HEK293T (cell line): ENCODE measurements at regions not wholly inside any gene's neighbourhood (a gene's known extent, or its start where the extent isn't known, plus 50 kb on each side); places are given as distances from the start of the nearest gene placed in this dataset.

ENCODE experiments used
- CTCF ChIA-PET: fragments of 350-600 bp; formaldehyde crosslinking; extraction: SDS; loops from one replicate; lab custom pipeline; 2021; ENCODE audit warnings: antibody characterized with exemption, inconsistent platforms; lab: Yijun Ruan, JAX
- POLR2A ChIA-PET: fragments of 350-600 bp; formaldehyde crosslinking; extraction: SDS; loops from one replicate; lab custom pipeline; 2020; ENCODE audit warnings: antibody characterized with exemption, inconsistent platforms; lab: Yijun Ruan, JAX
- DNase-seq: peaks from one replicate; pipeline ENCODE4 v3.0.0; 2012; ENCODE audit warnings: mixed read lengths; ENCODE audit errors: extremely low spot score
- ARNT ChIP-seq: fragments of 450-650 bp; IDR thresholded peaks from 2 replicates; pipeline ENCODE4 v1.6.1; 2017; ENCODE audit warnings: mild to moderate bottlenecking
- BHLHE40 ChIP-seq: fragments of 450-650 bp; IDR thresholded peaks from 2 replicates; pipeline ENCODE4 v1.6.1; 2016; ENCODE audit warnings: mild to moderate bottlenecking, moderate library complexity, borderline replicate concordance
- CTBP1 ChIP-seq: fragments of 450-650 bp; IDR thresholded peaks from 2 replicates; pipeline ENCODE4 v1.6.1; 2016; ENCODE audit warnings: borderline replicate concordance
- ELF4 ChIP-seq: fragments of 450-650 bp; IDR thresholded peaks from 2 replicates; pipeline ENCODE4 v1.6.1; 2017; ENCODE audit warnings: antibody characterized with exemption
- FOXA1 ChIP-seq: fragments of 450-650 bp; IDR thresholded peaks from 2 replicates; pipeline ENCODE4 v1.6.1; 2016; ENCODE audit warnings: mild to moderate bottlenecking
- FOXK2 ChIP-seq: fragments of 450-650 bp; IDR thresholded peaks from 2 replicates; pipeline ENCODE4 v1.6.1; 2016; ENCODE audit warnings: mild to moderate bottlenecking
- FOXM1 ChIP-seq: fragments of 450-650 bp; IDR thresholded peaks from 2 replicates; pipeline ENCODE4 v1.6.1; 2017; ENCODE audit warnings: mild to moderate bottlenecking, borderline replicate concordance
- HDGF ChIP-seq: fragments of 450-650 bp; IDR thresholded peaks from 2 replicates; pipeline ENCODE4 v1.6.1; 2017; ENCODE audit warnings: antibody characterized with exemption, borderline replicate concordance
- L3MBTL2 ChIP-seq: fragments of 450-650 bp; conservative IDR thresholded peaks from 2 replicates; pipeline ENCODE4 v1.6.1; 2016; ENCODE audit warnings: mild to moderate bottlenecking
- LEF1 ChIP-seq: fragments of 450-650 bp; IDR thresholded peaks from 2 replicates; pipeline ENCODE4 v1.6.1; 2017; ENCODE audit warnings: mild to moderate bottlenecking, borderline replicate concordance
- NFRKB ChIP-seq: fragments of 450-650 bp; IDR thresholded peaks from 2 replicates; pipeline ENCODE4 v1.6.1; 2016; ENCODE audit warnings: mild to moderate bottlenecking, moderate library complexity
- SP1 ChIP-seq: fragments of 450-650 bp; IDR thresholded peaks from 2 replicates; pipeline ENCODE4 v1.6.1; 2017
- SUZ12 ChIP-seq: fragments of 450-650 bp; IDR thresholded peaks from 2 replicates; pipeline ENCODE4 v1.6.1; 2016; ENCODE audit warnings: mild to moderate bottlenecking
- TARDBP ChIP-seq: fragments of 450-650 bp; IDR thresholded peaks from 2 replicates; pipeline ENCODE4 v1.6.1; 2016
- ZNF384 ChIP-seq: fragments of 450-650 bp; IDR thresholded peaks from 2 replicates; pipeline ENCODE4 v1.6.1; 2016
- TF ChIP-seq, protein P1 (sequence below): fragments of 450-650 bp; IDR thresholded peaks from 2 replicates; pipeline ENCODE4 v1.6.1; 2016

DNA sequence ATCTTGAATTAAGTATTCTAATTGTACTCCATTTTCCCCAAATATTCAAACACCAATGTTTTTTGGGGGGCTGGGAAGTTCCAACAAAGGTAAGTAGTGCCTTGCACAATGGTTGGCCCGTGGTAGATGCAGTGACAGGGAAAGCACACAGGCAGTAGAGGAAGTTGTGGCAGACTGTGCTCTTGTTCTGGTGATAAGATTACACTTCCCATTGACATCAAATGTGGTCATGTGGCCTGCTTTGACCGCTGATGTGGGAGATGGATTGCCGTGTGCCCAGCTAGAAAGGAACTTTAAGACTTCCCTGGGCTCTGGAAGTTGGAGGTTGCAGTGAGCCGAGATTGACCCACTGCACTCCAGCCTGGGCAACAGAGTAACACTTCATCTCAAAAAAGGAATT lies 223.8 kb downstream of the VRK1 start:
- no peak for DNase-seq
- ChIA-PET CTCF (no interaction called here), POLR2A (no interaction called here)
- TF ChIP-seq ARNT = no peak
- TF ChIP-seq BHLHE40 = no peak
- no peak for TF ChIP-seq FOXK2
- TF ChIP-seq SP1 = no peak
- no peak for TF ChIP-seq HDGF
- TF ChIP-seq, protein P1, sequence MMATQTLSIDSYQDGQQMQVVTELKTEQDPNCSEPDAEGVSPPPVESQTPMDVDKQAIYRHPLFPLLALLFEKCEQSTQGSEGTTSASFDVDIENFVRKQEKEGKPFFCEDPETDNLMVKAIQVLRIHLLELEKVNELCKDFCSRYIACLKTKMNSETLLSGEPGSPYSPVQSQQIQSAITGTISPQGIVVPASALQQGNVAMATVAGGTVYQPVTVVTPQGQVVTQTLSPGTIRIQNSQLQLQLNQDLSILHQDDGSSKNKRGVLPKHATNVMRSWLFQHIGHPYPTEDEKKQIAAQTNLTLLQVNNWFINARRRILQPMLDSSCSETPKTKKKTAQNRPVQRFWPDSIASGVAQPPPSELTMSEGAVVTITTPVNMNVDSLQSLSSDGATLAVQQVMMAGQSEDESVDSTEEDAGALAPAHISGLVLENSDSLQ = no peak
- TF ChIP-seq TARDBP = no peak
- TF ChIP-seq L3MBTL2 = no peak
- no peak for TF ChIP-seq FOXM1
- TF ChIP-seq SUZ12 = no peak
- TF ChIP-seq LEF1 = no peak
- TF ChIP-seq NFRKB = no peak
- no peak for TF ChIP-seq ZNF384
- TF ChIP-seq FOXA1 = no peak
- TF ChIP-seq ELF4 = no peak
- TF ChIP-seq CTBP1 = no peak

DNA sequence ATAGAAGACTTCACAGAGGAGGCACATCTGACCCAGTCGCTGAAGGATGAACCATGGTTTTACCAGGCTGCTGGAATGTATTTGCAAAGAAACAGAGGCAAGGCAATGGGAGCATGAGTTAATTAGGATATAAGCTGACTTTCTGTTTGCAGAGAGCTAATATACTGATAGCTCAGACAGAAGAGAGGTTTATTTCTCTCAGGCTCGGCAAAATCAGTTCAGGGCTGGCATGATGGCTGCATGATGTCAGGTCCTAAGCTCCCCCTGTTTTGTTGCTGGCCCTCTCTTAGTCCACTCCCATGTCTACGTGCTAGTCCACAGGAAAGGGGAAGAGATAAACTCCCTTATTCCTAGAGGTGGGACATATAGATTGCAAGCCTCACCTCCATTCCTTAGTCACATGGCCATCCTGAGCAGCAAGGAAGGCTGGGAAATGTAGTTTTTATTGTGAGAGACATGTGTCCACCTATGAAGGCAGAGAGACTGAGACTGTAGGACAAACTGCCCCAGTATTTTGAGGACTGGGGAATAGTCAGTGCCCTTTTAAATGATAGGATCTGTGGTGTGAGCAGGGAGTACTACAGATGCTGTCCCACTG lies 224.5 kb downstream of the VRK1 start:
- TF ChIP-seq CTBP1 (no peak), FOXA1 (no peak), L3MBTL2 (peak; percentile 42)
- ChIA-PET POLR2A (no interaction called here), CTCF (no interaction called here)
- DNase-seq = peak; percentile 25

DNA sequence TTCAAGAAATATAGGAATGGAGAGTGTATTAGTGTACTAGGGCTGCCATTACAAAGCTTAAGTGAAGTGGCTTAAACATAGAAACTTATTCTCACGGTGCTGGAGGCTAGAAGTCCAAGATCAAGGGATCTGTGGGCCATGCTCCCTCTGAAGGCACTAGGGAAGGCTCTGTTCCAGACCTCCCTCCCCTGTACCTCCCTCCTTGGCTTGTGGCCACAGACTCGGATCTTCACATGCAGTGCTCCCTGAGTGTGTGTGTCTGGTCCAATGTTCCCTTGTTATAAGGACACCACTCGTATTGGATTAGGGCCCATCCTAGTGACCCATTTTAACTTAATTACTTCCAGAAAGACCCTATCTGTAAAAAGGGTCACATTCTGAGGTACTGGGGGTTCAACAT lies 225.6 kb downstream of the VRK1 start:
- TF ChIP-seq L3MBTL2 (no peak), ELF4 (no peak), CTBP1 (no peak), ZNF384 (no peak), HDGF (no peak), FOXA1 (no peak)
- TF ChIP-seq, protein P1 = no peak
- ChIA-PET CTCF (no interaction called here), POLR2A (no interaction called here)
- DNase-seq = no peak

DNA sequence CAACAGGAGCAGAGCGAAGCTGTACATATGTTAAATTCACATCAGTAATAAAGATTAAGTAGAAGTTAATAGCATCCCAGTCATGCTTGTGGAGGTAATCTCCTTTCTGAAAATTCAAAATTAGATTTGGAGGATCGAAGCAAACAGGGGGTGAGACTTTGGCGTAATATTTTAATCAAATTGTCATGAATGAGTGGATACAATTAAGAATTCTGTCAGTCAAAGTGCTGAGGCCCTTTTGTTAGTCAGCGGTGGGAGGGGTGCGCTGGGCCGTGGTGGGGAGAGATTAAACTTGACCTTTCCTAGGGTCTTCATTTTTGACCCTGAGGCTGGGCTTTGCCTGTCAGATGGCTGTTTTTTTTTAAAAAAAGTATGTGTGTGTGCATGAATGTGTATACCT lies 226.7 kb downstream of the VRK1 start:
- ChIA-PET POLR2A (no interaction called here), CTCF (no interaction called here)
- no peak for DNase-seq
- TF ChIP-seq NFRKB = no peak
- no peak for TF ChIP-seq L3MBTL2
- TF ChIP-seq CTBP1 = no peak
- no peak for TF ChIP-seq FOXM1
- no peak for TF ChIP-seq ARNT
- TF ChIP-seq SP1 = no peak
- TF ChIP-seq SUZ12 = no peak
- TF ChIP-seq BHLHE40 = no peak
- TF ChIP-seq FOXK2 = no peak
- TF ChIP-seq FOXA1 = no peak
- no peak for TF ChIP-seq ZNF384
- TF ChIP-seq TARDBP = no peak
- no peak for TF ChIP-seq ELF4
- TF ChIP-seq, protein P1 = no peak
- TF ChIP-seq LEF1 = no peak
- no peak for TF ChIP-seq HDGF

DNA sequence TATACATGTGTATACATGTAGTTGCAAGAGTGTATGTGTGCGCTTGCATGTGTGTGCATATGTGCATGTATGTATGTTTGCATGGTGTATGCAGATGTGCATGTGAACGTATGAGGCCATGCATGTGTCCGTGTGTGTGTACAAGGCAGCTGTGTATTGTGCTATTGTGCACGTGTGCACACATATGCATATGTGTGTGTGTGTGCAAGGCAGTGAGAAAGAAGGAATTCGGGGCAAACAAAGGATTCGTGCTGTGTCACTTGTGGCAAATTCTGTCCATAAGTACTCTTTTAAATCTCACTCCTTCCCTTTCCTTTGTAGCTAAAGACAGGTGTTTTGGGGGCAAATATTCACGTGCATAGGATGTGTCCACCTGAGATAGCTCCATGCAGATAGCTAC lies 227.1 kb downstream of the VRK1 start:
- no peak for DNase-seq
- CTCF ChIA-PET = no interaction called here
- no peak for TF ChIP-seq TARDBP
- TF ChIP-seq, protein P1 = no peak
- TF ChIP-seq ELF4 = no peak
- no peak for TF ChIP-seq NFRKB
- TF ChIP-seq CTBP1 = no peak
- TF ChIP-seq SP1 = no peak
- TF ChIP-seq HDGF = no peak
- no peak for TF ChIP-seq FOXA1
- no peak for TF ChIP-seq BHLHE40
- TF ChIP-seq LEF1 = no peak
- TF ChIP-seq FOXM1 = no peak
- TF ChIP-seq SUZ12 = no peak
- TF ChIP-seq L3MBTL2 = no peak
- no peak for TF ChIP-seq ZNF384
- POLR2A ChIA-PET = no interaction called here

DNA sequence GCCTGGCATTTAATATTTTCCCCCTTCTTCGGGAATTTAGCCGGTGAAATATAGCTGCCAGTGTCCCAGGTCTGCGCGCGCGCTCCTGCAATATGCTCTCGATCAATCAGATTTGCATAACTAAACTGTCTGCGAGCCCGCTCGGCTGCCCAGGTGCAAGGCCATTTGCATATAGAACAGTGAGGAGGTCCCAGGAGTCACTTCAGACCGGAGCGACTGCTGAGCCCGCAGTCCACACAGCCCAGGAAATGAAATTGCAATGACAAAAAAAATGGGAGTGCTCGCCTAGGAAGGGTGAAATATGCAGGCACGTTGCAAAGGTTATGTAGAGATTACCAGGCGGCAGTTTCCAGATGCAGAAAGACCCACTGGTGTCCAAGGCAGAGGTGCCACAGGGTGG lies 228.5 kb downstream of the VRK1 start:
- no peak for DNase-seq
- TF ChIP-seq LEF1 (no peak), FOXK2 (no peak), L3MBTL2 (no peak)
- ChIA-PET CTCF (no interaction called here), POLR2A (no interaction called here)
